MM.1S (cell line): ENCODE measurements at regions not wholly inside any gene's neighbourhood (a gene's known extent, or its start where the extent isn't known, plus 50 kb on each side); places are given as distances from the start of the nearest gene placed in this dataset.
"Not testable (repeated sequence)": the region's sequence is repeated elsewhere in the genome, so short reads cannot be mapped to it uniquely, and the experiment has no call there.

Experiments
- DNase-seq: peaks from one replicate; pipeline ENCODE4 v3.0.0-alpha.2; 2015
- H2AFZ ChIP-seq: fragments of 300-600 bp; sonication (generic); 2 replicates; pipeline ENCODE4 v1.6.0; 2016; ENCODE audit warnings: antibody characterized with exemption, low read length
- H3F3A ChIP-seq: fragments of 300-600 bp; sonication (generic); 2 replicates; pipeline ENCODE4 v1.6.1; 2016; ENCODE audit warnings: mild to moderate bottlenecking, antibody characterized with exemption, low read length, moderate library complexity, mixed read lengths; ENCODE audit not compliant: insufficient read depth
- H3K27ac ChIP-seq: fragments of 300-600 bp; sonication (generic); 2 replicates; pipeline ENCODE4 v1.5.1; 2016; ENCODE audit warnings: mild to moderate bottlenecking, low read length
- H3K27me3 ChIP-seq: fragments of 300-600 bp; sonication (generic); replicated peaks from 2 replicates; pipeline ENCODE4 v1.6.0; 2016; ENCODE audit warnings: low read length; ENCODE audit not compliant: insufficient read depth
- H3K36me3 ChIP-seq: fragments of 300-600 bp; sonication (generic); replicated peaks from 2 replicates; pipeline ENCODE4 v1.6.1; 2016; ENCODE audit warnings: mild to moderate bottlenecking, low read length, mixed read lengths; ENCODE audit not compliant: insufficient read depth
- H3K4me1 ChIP-seq: fragments of 300-600 bp; sonication (generic); 2 replicates; pipeline ENCODE4 v1.6.1; 2016; ENCODE audit warnings: low read length, mixed read lengths
- H3K4me2 ChIP-seq: fragments of 300-600 bp; sonication (generic); 2 replicates; pipeline ENCODE4 v1.6.0; 2016; ENCODE audit warnings: low read depth, low read length
- H3K4me3 ChIP-seq: fragments of 300-600 bp; sonication (generic); 2 replicates; pipeline ENCODE4 v1.5.1; 2016; ENCODE audit warnings: low read length, mixed read lengths
- H3K79me2 ChIP-seq: fragments of 300-600 bp; sonication (generic); 2 replicates; pipeline ENCODE4 v1.6.1; 2016; ENCODE audit warnings: mixed run types, low read length, mixed read lengths
- H3K9ac ChIP-seq: fragments of 300-600 bp; sonication (generic); 2 replicates; pipeline ENCODE4 v1.6.1; 2016; ENCODE audit warnings: low read length, mixed read lengths
- H3K9me2 ChIP-seq: fragments of 300-600 bp; sonication (generic); replicated peaks from 2 replicates; pipeline ENCODE4 v1.6.1; 2016; ENCODE audit warnings: mild to moderate bottlenecking, low read length, mixed read lengths; ENCODE audit not compliant: insufficient read depth
- H3K9me3 ChIP-seq: fragments of 300-600 bp; sonication (generic); replicated peaks from 2 replicates; pipeline ENCODE4 v1.6.1; 2016; ENCODE audit warnings: mild to moderate bottlenecking, low read length, mixed read lengths; ENCODE audit not compliant: insufficient read depth
- H4K20me1 ChIP-seq: fragments of 300-600 bp; sonication (generic); 2 replicates; pipeline ENCODE4 v1.6.1; 2016; ENCODE audit warnings: mild to moderate bottlenecking, low read length, moderate library complexity, mixed read lengths; ENCODE audit not compliant: insufficient read depth
- EZH2 ChIP-seq: fragments of 300-600 bp; sonication (generic); optimal IDR thresholded peaks from 2 replicates; pipeline ENCODE3; 2017; ENCODE audit warnings: low read depth, mild to moderate bottlenecking, antibody characterized with exemption, low read length, mixed read lengths
- EZH2phosphoT487 ChIP-seq: fragments of 300-600 bp; sonication (generic); IDR thresholded peaks from 2 replicates; pipeline ENCODE4 v1.6.1; 2018; ENCODE audit warnings: antibody characterized with exemption, low read length
- TF ChIP-seq, protein P1 (sequence below): fragments of 300-600 bp; sonication (generic); IDR thresholded peaks from 2 replicates; pipeline ENCODE4 v1.5.1; 2016; ENCODE audit warnings: antibody characterized with exemption, low read length, mixed read lengths

DNA sequence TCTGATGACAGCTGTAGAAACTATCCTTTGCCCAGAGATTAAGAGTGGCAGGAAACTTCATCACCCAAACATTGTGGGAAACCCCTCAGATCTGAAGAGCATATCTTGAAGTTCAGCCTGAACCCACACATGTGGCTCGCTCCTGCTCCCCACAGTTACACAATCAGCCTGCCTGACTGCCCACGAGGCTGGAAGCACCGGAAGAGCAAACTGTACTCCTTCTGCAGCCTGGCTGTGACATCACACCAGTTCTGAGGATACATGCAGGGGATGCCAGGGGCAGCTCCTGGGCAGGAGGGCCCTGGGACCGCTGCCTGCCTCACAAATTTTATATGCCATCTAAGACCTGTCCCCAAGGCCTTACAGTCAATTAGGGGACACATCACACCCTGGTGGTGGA lies 444.4 kb downstream of the BUD13 start:
- Histone ChIP-seq H3K79me2 (no peaks in the 10 kb centered on the region), H3K4me1 (no peaks in the 10 kb centered on the region), H3K27me3 (no peaks in the 10 kb centered on the region), H3K4me3 (no peak overlapping the region), H3K27ac (no peak overlapping the region), H4K20me1 (no peaks in the 10 kb centered on the region), H3K36me3 (no peaks in the 10 kb centered on the region), H3K4me2 (no peak overlapping the region), H2AFZ (no peak overlapping the region), H3K9me3 (no peaks in the 10 kb centered on the region), H3F3A (no peaks in the 10 kb centered on the region), H3K9me2 (no peaks in the 10 kb centered on the region), H3K9ac (no peak overlapping the region)
- no peak for TF ChIP-seq EZH2
- no peak for TF ChIP-seq EZH2phosphoT487
- TF ChIP-seq, protein P1, sequence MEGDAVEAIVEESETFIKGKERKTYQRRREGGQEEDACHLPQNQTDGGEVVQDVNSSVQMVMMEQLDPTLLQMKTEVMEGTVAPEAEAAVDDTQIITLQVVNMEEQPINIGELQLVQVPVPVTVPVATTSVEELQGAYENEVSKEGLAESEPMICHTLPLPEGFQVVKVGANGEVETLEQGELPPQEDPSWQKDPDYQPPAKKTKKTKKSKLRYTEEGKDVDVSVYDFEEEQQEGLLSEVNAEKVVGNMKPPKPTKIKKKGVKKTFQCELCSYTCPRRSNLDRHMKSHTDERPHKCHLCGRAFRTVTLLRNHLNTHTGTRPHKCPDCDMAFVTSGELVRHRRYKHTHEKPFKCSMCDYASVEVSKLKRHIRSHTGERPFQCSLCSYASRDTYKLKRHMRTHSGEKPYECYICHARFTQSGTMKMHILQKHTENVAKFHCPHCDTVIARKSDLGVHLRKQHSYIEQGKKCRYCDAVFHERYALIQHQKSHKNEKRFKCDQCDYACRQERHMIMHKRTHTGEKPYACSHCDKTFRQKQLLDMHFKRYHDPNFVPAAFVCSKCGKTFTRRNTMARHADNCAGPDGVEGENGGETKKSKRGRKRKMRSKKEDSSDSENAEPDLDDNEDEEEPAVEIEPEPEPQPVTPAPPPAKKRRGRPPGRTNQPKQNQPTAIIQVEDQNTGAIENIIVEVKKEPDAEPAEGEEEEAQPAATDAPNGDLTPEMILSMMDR = no peak
- no peak for DNase-seq

GRCh38 chr11:116326146-116326545 lies 446.6 kb downstream of the BUD13 start:
- Histone ChIP-seq H2AFZ (no peak overlapping the region), H3K27ac (no peak overlapping the region), H3K36me3 (no peaks in the 10 kb centered on the region), H3K9me2 (no peaks in the 10 kb centered on the region), H3F3A (no peaks in the 10 kb centered on the region), H3K9ac (no peak overlapping the region), H3K79me2 (no peaks in the 10 kb centered on the region), H4K20me1 (no peaks in the 10 kb centered on the region), H3K4me1 (no peaks in the 10 kb centered on the region), H3K9me3 (no peaks in the 10 kb centered on the region), H3K27me3 (no peaks in the 10 kb centered on the region), H3K4me3 (no peak overlapping the region), H3K4me2 (no peak overlapping the region)
- TF ChIP-seq EZH2 (no peak), EZH2phosphoT487 (no peak)
- TF ChIP-seq, protein P1 = no peak
- no peak for DNase-seq

GRCh38 chr11:116325247-116325646 lies 447.5 kb downstream of the BUD13 start:
- no peaks in the 10 kb centered on the region for H3K4me1 ChIP-seq
- no peaks in the 10 kb centered on the region for H4K20me1 ChIP-seq
- H2AFZ ChIP-seq = no peak overlapping the region
- no peak overlapping the region for H3K27ac ChIP-seq
- H3K9ac ChIP-seq = no peak overlapping the region
- TF ChIP-seq, protein P1 = no peak
- TF ChIP-seq EZH2phosphoT487 (no peak), EZH2 (no peak)
- H3K79me2 ChIP-seq = no peaks in the 10 kb centered on the region
- H3K27me3 ChIP-seq = no peaks in the 10 kb centered on the region
- no peaks in the 10 kb centered on the region for H3K9me2 ChIP-seq
- no peak overlapping the region for H3K4me2 ChIP-seq
- H3K36me3 ChIP-seq = no peaks in the 10 kb centered on the region
- no peaks in the 10 kb centered on the region for H3K9me3 ChIP-seq
- H3F3A ChIP-seq = no peaks in the 10 kb centered on the region
- no peak for DNase-seq
- H3K4me3 ChIP-seq = no peak overlapping the region

DNA sequence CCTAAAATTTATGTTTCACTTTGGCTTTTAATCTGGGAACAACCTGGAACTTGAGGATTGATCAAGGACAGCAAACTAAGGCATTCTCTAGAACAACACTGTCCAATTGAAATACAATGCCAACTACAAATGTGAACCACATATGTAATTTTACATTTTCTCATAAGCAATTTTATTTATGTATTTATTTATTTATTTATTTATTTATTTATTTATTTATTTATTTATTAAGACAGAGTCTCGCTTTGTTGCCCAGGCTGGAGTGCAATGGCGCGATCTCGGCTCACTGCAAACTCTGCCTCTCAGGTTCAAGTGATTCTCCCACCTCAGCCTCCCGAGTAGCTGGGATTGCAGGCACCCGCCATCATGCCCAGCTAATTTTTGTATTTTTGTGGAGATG lies 448.7 kb downstream of the BUD13 start:
- H3K4me3 ChIP-seq, H3K79me2 ChIP-seq, H3K4me1 ChIP-seq, H2AFZ ChIP-seq, H3K9me3 ChIP-seq, H3K9ac ChIP-seq, DNase-seq, H4K20me1 ChIP-seq, H3K4me2 ChIP-seq, H3K27me3 ChIP-seq, H3K9me2 ChIP-seq, H3F3A ChIP-seq, H3K27ac ChIP-seq, H3K36me3 ChIP-seq: not testable (repeated sequence)
